Hepatocyte (in vitro differentiated cells): ENCODE measurements at regions not wholly inside any gene's neighbourhood (a gene's known extent, or its start where the extent isn't known, plus 50 kb on each side); places are given as distances from the start of the nearest gene placed in this dataset.

ENCODE experiments used
- DNase-seq: peaks from one replicate; pipeline ENCODE4 v3.0.0-alpha.2; 2016; ENCODE audit warnings: low spot score
- H2AFZ ChIP-seq: fragments of 200-600 bp; sonication (generic); 2 replicates; pipeline ENCODE4 v1.6.0; 2016; ENCODE audit warnings: antibody characterized with exemption, mild to moderate bottlenecking
- H3K27ac ChIP-seq: fragments of 200-600 bp; sonication (generic); 2 replicates; pipeline ENCODE4 v1.5.1; 2016; ENCODE audit warnings: mild to moderate bottlenecking
- H3K27me3 ChIP-seq: fragments of 200-600 bp; sonication (generic); 2 replicates; pipeline ENCODE4 v1.6.1; 2016
- H3K36me3 ChIP-seq: fragments of 200-600 bp; sonication (generic); replicated peaks from 2 replicates; pipeline ENCODE4 v1.5.1; 2016; ENCODE audit warnings: low read depth; ENCODE audit not compliant: insufficient read depth
- H3K4me1 ChIP-seq: fragments of 200-600 bp; sonication (generic); 2 replicates; pipeline ENCODE4 v1.5.1; 2016; ENCODE audit warnings: mild to moderate bottlenecking, moderate library complexity; ENCODE audit not compliant: insufficient read depth
- H3K4me2 ChIP-seq: fragments of 200-600 bp; sonication (generic); 2 replicates; pipeline ENCODE4 v1.6.0; 2016
- H3K4me3 ChIP-seq: fragments of 200-600 bp; sonication (generic); 2 replicates; pipeline ENCODE4 v1.5.1; 2016; ENCODE audit warnings: mild to moderate bottlenecking
- H3K79me2 ChIP-seq: fragments of 200-600 bp; sonication (generic); 2 replicates; pipeline ENCODE4 v1.6.0; 2017; ENCODE audit warnings: mild to moderate bottlenecking
- H3K9me2 ChIP-seq: fragments of 200-600 bp; sonication (generic); replicated peaks from 2 replicates; pipeline ENCODE4 v1.6.0; 2017; ENCODE audit warnings: mild to moderate bottlenecking; ENCODE audit not compliant: insufficient read depth
- H3K9me3 ChIP-seq: fragments of 200-600 bp; sonication (generic); 2 replicates; pipeline ENCODE4 v1.5.1; 2016; ENCODE audit warnings: low read depth, mild to moderate bottlenecking
- H4K20me1 ChIP-seq: fragments of 200-600 bp; sonication (generic); 2 replicates; pipeline ENCODE4 v1.6.0; 2016; ENCODE audit warnings: mild to moderate bottlenecking; ENCODE audit not compliant: insufficient read depth, poor library complexity, severe bottlenecking
- EZH2 ChIP-seq: fragments of 200-600 bp; sonication (generic); IDR thresholded peaks from 2 replicates; pipeline ENCODE4 v1.6.1; 2016; ENCODE audit warnings: antibody characterized with exemption, mild to moderate bottlenecking, borderline replicate concordance
- EZH2phosphoT487 ChIP-seq: fragments of 200-600 bp; sonication (generic); IDR thresholded peaks from one replicate; pipeline ENCODE4 v1.6.1; 2018; ENCODE audit warnings: antibody characterized with exemption, mild to moderate bottlenecking, low read depth, moderate library complexity; ENCODE audit not compliant: unreplicated experiment, severe bottlenecking
- WGBS: methylation state at CpG from one replicate; pipeline ENCODE4 v1.1.6; 2016; ENCODE audit warnings: low lambda C conversion rate; ENCODE audit errors: missing lambda C conversion rate; 5-methylcytosine and 5-hydroxymethylcytosine counted together
- TF ChIP-seq, protein P1 (sequence below): fragments of 200-600 bp; sonication (generic); IDR thresholded peaks from 2 replicates; pipeline ENCODE4 v1.5.1; 2016; ENCODE audit warnings: antibody characterized with exemption, mild to moderate bottlenecking; ENCODE audit not compliant: poor library complexity

DNA sequence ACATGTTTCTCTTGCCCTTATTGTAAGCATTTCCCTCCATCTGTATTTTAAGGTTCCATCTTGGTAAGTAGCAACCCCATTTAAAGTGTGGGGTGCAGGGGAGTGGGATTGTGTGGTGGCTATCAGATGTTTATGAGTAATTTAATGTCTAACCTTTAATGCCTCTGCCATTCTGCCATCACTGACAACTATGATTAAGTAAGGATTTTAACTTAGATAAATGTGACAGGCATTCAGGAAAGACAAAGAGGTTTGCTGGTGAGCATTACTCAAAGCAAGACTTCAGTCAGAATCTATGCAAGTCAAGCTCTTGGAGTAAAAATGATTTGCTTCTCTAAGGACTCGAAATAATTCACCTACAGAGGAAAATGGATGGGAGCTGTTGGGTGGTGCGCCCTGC is 143.0 kb downstream of the NXNL2 start:
- no peaks in the 10 kb centered on the region for H4K20me1 ChIP-seq
- H3K27me3 ChIP-seq: no peaks in the 10 kb centered on the region
- no peaks in the 10 kb centered on the region for H3K36me3 ChIP-seq
- TF ChIP-seq EZH2: no peak
- TF ChIP-seq, protein P1, sequence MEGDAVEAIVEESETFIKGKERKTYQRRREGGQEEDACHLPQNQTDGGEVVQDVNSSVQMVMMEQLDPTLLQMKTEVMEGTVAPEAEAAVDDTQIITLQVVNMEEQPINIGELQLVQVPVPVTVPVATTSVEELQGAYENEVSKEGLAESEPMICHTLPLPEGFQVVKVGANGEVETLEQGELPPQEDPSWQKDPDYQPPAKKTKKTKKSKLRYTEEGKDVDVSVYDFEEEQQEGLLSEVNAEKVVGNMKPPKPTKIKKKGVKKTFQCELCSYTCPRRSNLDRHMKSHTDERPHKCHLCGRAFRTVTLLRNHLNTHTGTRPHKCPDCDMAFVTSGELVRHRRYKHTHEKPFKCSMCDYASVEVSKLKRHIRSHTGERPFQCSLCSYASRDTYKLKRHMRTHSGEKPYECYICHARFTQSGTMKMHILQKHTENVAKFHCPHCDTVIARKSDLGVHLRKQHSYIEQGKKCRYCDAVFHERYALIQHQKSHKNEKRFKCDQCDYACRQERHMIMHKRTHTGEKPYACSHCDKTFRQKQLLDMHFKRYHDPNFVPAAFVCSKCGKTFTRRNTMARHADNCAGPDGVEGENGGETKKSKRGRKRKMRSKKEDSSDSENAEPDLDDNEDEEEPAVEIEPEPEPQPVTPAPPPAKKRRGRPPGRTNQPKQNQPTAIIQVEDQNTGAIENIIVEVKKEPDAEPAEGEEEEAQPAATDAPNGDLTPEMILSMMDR: no peak
- TF ChIP-seq EZH2phosphoT487: no peak
- H3K4me1 ChIP-seq: peaks cover 3% of the 10 kb centered on the region
- no peak for DNase-seq
- H3K79me2 ChIP-seq: no peaks in the 10 kb centered on the region
- H3K4me3 ChIP-seq: no peak overlapping the region
- no peak overlapping the region for H3K4me2 ChIP-seq
- H3K9me3 ChIP-seq: no peaks in the 10 kb centered on the region
- no peak overlapping the region for H2AFZ ChIP-seq
- 91% methylated on average over 2 of the region's 2 CpGs for WGBS
- H3K9me2 ChIP-seq: no peaks in the 10 kb centered on the region
- no peak overlapping the region for H3K27ac ChIP-seq

DNA sequence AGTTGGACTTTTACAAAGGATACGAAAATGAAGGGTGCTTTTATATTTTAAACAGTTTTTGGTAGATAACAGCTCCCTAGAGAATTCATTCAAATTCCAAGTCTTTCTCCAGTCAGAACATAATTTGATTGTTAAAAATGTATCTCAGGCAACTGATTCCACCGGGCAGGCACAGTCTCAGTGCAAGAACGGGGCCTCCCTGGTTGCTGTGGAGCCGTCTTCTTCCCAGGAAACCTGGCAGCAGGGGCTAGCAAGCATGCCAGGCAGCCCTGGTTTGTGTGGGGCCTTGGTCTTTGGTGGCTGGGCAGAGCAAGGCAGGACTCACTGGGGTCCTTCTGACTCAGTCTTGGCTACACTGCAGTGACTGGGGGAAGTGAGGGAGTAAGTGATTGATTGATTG is 143.5 kb downstream of the NXNL2 start:
- no peak overlapping the region for H3K4me2 ChIP-seq
- H3K27me3 ChIP-seq: no peaks in the 10 kb centered on the region
- H2AFZ ChIP-seq: no peak overlapping the region
- no peak for TF ChIP-seq EZH2phosphoT487
- TF ChIP-seq, protein P1: no peak
- no peak for TF ChIP-seq EZH2
- no peak overlapping the region for H3K27ac ChIP-seq
- H3K36me3 ChIP-seq: no peaks in the 10 kb centered on the region
- no peaks in the 10 kb centered on the region for H3K9me2 ChIP-seq
- peaks cover 3% of the 10 kb centered on the region for H3K4me1 ChIP-seq
- no peaks in the 10 kb centered on the region for H3K79me2 ChIP-seq
- DNase-seq: no peak
- H4K20me1 ChIP-seq: no peaks in the 10 kb centered on the region
- 83% methylated on average over 4 of the region's 4 CpGs for WGBS
- H3K4me3 ChIP-seq: no peak overlapping the region
- no peaks in the 10 kb centered on the region for H3K9me3 ChIP-seq

DNA sequence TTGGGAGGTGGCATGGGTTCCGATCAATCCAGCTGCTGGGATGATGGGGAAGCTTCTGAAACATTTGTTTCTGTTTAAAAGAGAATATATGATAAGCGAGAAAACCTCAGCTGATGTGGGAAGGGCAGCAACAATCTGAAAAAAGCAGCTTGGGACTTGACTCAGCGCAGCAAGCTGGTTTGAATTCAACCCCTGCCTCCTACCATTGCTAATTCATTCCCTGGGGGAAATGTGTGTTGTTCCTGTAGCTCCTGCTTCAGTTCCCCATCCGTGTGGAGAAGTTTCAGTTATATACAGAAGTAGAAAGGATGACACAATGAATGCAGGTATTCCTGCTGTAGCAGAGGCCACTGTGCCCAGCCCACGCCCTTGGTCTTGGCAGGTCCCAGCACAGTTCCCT is 145.1 kb downstream of the NXNL2 start:
- TF ChIP-seq EZH2 (no peak), EZH2phosphoT487 (no peak)
- TF ChIP-seq, protein P1: no peak
- Histone ChIP-seq H3K4me1 (peaks cover 3% of the 10 kb centered on the region), H3K27ac (no peak overlapping the region), H2AFZ (no peak overlapping the region), H3K79me2 (no peaks in the 10 kb centered on the region), H3K9me2 (no peaks in the 10 kb centered on the region), H3K4me2 (no peak overlapping the region), H3K27me3 (no peaks in the 10 kb centered on the region), H3K4me3 (no peak overlapping the region), H3K9me3 (no peaks in the 10 kb centered on the region), H4K20me1 (no peaks in the 10 kb centered on the region), H3K36me3 (no peaks in the 10 kb centered on the region)
- DNase-seq: no peak
- 89% methylated on average over 5 of the region's 5 CpGs for WGBS

DNA sequence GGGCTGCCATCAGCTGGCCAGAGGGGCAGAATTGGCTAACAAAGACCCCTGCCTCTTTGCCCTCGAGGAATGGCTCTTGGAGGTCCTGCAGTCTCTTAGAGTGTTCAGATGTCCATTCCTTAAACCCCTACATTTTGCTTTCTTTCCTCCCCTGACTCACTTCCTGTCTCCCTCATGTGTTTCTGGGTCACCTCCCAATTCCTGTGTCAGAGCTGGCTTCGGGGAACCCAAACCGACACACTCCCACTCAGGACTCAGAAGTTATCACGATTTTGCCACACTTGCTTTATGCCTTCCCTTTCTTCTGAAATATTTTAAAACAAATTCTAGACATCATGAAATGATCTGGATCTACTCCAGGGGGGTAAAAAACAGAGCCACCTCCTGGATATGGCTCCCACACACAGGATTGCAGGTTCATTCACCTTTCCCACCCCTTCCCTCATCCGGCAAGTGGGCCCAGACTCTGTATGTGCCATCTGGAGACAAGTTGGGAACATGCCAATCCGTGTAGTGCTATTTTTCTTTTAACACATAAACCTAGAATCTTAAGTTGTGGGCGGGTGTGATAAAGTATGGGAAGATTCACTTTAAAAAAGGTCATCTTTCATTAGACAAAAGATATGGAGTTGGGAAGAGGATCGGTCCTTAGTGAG is 145.7 kb downstream of the NXNL2 start:
- H3K27ac ChIP-seq: no peak overlapping the region
- H3K36me3 ChIP-seq: no peaks in the 10 kb centered on the region
- no peak overlapping the region for H2AFZ ChIP-seq
- no peaks in the 10 kb centered on the region for H3K9me3 ChIP-seq
- 91% methylated on average over 8 of the region's 8 CpGs for WGBS
- H3K4me2 ChIP-seq: no peak overlapping the region
- H3K4me1 ChIP-seq: peaks cover 3% of the 10 kb centered on the region
- H3K4me3 ChIP-seq: no peak overlapping the region
- TF ChIP-seq EZH2 (no peak), EZH2phosphoT487 (no peak)
- TF ChIP-seq, protein P1: no peak
- DNase-seq: no peak
- H4K20me1 ChIP-seq: no peaks in the 10 kb centered on the region
- no peaks in the 10 kb centered on the region for H3K9me2 ChIP-seq
- no peaks in the 10 kb centered on the region for H3K27me3 ChIP-seq
- no peaks in the 10 kb centered on the region for H3K79me2 ChIP-seq
